Fibroblast of lung (primary cell): ENCODE measurements at regions not wholly inside any gene's neighbourhood (a gene's known extent, or its start where the extent isn't known, plus 50 kb on each side); places are given as distances from the start of the nearest gene placed in this dataset.

Source experiments
- EZH2 ChIP-seq: IDR thresholded peaks from 2 replicates; pipeline ENCODE4 v1.5.1; 2012; ENCODE audit warnings: low read length, control low read depth, mild to moderate bottlenecking; ENCODE audit errors: missing control alignments
- TF ChIP-seq, protein P1 (sequence below), 2 donors: IDR thresholded peaks in 1 of 2; conservative IDR thresholded peaks in 1 of 2; 1 replicate in 1 of 2; 2 replicates in 1 of 2; pipeline ENCODE4 v1.5.1; 2011 to 2012; ENCODE audit warnings: low read length in 2 of 2, control low read depth in 1 of 2, inconsistent platforms in 1 of 2, low read depth in 1 of 2, mild to moderate bottlenecking in 1 of 2

DNA sequence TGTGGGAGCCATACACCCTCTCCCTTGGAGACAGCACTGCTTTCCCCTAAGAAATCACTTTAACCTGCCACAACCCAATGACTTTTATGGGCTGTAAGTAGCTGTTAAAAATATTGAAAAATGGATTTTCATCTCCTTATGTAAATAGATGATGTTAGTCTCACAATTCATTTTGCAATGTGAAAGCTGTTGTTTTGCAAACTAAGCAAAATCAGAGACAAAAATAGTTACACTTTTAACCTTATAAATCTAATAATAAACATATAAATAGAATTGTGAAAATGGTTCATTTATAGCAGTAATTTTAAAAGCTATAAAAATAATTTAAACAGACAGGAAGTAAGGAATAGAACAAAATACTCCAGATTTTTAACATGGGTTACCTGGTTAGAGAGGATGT lies 268.8 kb upstream of the MAGI2 start:
- TF ChIP-seq, protein P1, sequence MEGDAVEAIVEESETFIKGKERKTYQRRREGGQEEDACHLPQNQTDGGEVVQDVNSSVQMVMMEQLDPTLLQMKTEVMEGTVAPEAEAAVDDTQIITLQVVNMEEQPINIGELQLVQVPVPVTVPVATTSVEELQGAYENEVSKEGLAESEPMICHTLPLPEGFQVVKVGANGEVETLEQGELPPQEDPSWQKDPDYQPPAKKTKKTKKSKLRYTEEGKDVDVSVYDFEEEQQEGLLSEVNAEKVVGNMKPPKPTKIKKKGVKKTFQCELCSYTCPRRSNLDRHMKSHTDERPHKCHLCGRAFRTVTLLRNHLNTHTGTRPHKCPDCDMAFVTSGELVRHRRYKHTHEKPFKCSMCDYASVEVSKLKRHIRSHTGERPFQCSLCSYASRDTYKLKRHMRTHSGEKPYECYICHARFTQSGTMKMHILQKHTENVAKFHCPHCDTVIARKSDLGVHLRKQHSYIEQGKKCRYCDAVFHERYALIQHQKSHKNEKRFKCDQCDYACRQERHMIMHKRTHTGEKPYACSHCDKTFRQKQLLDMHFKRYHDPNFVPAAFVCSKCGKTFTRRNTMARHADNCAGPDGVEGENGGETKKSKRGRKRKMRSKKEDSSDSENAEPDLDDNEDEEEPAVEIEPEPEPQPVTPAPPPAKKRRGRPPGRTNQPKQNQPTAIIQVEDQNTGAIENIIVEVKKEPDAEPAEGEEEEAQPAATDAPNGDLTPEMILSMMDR (conservative IDR thresholded peaks at IDR 0.05 in 1 of 2, IDR thresholded peaks at IDR 0.05 in 1 of 2; ENCODE audit: low read depth in 1 of 2, low read length in 2 of 2): no peak
- no peak for TF ChIP-seq EZH2
